Upper lobe of right lung (tissue), 1 donor: ENCODE measurements at regions not wholly inside any gene's neighbourhood (a gene's known extent, or its start where the extent isn't known, plus 50 kb on each side); places are given as distances from the start of the nearest gene placed in this dataset.

Source experiments
- ATAC-seq: fragments of 200-7000 bp; cut with Tn5 transposase; one replicate; pipeline ENCODE4 v1.9.1; 2020; ENCODE audit warnings: mild to moderate bottlenecking, moderate library complexity
- DNase-seq: peaks from one replicate; pipeline ENCODE4 v3.0.0-alpha.2; 2020
- H3K27ac ChIP-seq: fragments of 200-600 bp; one replicate; pipeline ENCODE4 v1.8.0; 2022
- H3K27me3 ChIP-seq: fragments of 200-600 bp; one replicate; pipeline ENCODE4 v1.8.0; 2022; ENCODE audit warnings: mild to moderate bottlenecking
- H3K36me3 ChIP-seq: fragments of 200-600 bp; one replicate; pipeline ENCODE4 v1.8.0; 2022
- H3K4me1 ChIP-seq: fragments of 200-600 bp; one replicate; pipeline ENCODE4 v1.8.0; 2022
- H3K4me3 ChIP-seq: fragments of 200-600 bp; one replicate; pipeline ENCODE4 v1.8.0; 2022; ENCODE audit warnings: mild to moderate bottlenecking
- H3K9me3 ChIP-seq: fragments of 200-600 bp; one replicate; pipeline ENCODE4 v1.8.0; 2022
- intact Hi-C: fragments of 100-400 bp; cut with DNase I; formaldehyde crosslinking; loops from one replicate; pipeline ENCODE4 v1.11.0; 2022
- TF ChIP-seq, protein P1 (sequence below): fragments of 200-600 bp; IDR thresholded peaks from one replicate; pipeline ENCODE4 v1.8.0; 2022; ENCODE audit warnings: antibody characterized with exemption
- donor health status: DM: no; HTN: yes; CAD: no; lungs with severe emphysema.

- Histone ChIP-seq H3K4me3 (no peak overlapping the region), H3K36me3 (no peaks in the 10 kb centered on the region), H3K27me3 (no peaks in the 10 kb centered on the region), H3K4me1 (no peaks in the 10 kb centered on the region), H3K9me3 (no peaks in the 10 kb centered on the region), H3K27ac (no peak overlapping the region)
- DNase-seq (no peak), ATAC-seq (no peak)
- intact Hi-C loops = no loop called here
- TF ChIP-seq, protein P1, sequence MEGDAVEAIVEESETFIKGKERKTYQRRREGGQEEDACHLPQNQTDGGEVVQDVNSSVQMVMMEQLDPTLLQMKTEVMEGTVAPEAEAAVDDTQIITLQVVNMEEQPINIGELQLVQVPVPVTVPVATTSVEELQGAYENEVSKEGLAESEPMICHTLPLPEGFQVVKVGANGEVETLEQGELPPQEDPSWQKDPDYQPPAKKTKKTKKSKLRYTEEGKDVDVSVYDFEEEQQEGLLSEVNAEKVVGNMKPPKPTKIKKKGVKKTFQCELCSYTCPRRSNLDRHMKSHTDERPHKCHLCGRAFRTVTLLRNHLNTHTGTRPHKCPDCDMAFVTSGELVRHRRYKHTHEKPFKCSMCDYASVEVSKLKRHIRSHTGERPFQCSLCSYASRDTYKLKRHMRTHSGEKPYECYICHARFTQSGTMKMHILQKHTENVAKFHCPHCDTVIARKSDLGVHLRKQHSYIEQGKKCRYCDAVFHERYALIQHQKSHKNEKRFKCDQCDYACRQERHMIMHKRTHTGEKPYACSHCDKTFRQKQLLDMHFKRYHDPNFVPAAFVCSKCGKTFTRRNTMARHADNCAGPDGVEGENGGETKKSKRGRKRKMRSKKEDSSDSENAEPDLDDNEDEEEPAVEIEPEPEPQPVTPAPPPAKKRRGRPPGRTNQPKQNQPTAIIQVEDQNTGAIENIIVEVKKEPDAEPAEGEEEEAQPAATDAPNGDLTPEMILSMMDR = no peak
These were observed 246.1 kb upstream of the KCNH8 start for GRCh38 chr3:18902081-18902793.

- H3K9me3 ChIP-seq = no peaks in the 10 kb centered on the region
- H3K27me3 ChIP-seq = no peaks in the 10 kb centered on the region
- intact Hi-C loops = no loop called here
- TF ChIP-seq, protein P1 = no peak
- no peaks in the 10 kb centered on the region for H3K4me1 ChIP-seq
- H3K36me3 ChIP-seq = no peaks in the 10 kb centered on the region
- no peak overlapping the region for H3K27ac ChIP-seq
- ATAC-seq (no peak), DNase-seq (no peak)
- H3K4me3 ChIP-seq = no peak overlapping the region
These were observed 246.7 kb upstream of the KCNH8 start for GRCh38 chr3:18901571-18901970.

- Histone ChIP-seq H3K4me1 (no peaks in the 10 kb centered on the region), H3K4me3 (no peak overlapping the region), H3K36me3 (no peaks in the 10 kb centered on the region), H3K27me3 (no peaks in the 10 kb centered on the region), H3K27ac (no peak overlapping the region), H3K9me3 (no peaks in the 10 kb centered on the region)
- ATAC-seq (no peak), DNase-seq (no peak)
- intact Hi-C loops = no loop called here
- TF ChIP-seq, protein P1 = no peak
These were observed 247.3 kb upstream of the KCNH8 start for GRCh38 chr3:18900994-18901393.

DNA sequence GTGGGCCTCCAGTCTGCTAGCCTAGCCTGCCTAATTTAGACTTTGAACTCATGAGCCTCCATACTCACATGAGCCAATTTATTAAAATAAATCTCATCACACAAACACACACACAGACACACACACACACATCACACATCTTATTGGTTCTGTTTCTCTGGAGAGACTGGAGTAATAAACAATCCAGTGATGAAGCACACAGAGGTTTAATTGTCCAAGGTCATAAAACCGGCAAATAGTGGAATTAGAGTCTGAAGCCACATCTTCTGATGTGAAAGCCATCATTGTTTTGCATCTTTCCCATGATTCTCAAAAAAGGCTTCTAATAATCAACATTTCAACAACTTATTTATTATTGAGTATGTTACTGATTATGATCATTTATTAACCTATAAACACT is 249.4 kb upstream of the KCNH8 start:
- H3K9me3 ChIP-seq = no peaks in the 10 kb centered on the region
- intact Hi-C loops = no loop called here
- H3K4me1 ChIP-seq = no peaks in the 10 kb centered on the region
- H3K4me3 ChIP-seq = no peak overlapping the region
- H3K27ac ChIP-seq = no peak overlapping the region
- no peaks in the 10 kb centered on the region for H3K36me3 ChIP-seq
- ATAC-seq = no peak
- no peak for DNase-seq
- H3K27me3 ChIP-seq = no peaks in the 10 kb centered on the region
- TF ChIP-seq, protein P1 = no peak

DNA sequence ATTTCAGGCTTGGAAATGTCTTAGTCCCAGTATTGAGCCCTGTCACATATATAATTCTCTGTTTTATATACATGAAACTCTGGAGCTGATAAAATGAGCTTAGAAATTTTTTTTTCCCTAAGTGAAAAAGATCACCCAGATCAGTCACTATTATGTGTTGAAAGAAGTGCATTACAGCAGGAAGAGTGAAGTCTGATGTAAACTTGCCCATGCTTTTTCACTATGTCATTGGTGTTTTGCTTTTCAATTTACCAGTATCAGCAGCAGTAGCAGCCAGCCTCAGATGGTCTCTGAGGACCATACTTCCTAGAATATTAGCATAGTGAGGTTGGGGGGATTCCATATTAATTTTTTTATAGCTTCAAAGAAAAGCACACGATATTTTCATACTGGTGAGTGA is 255.6 kb upstream of the KCNH8 start:
- no peak for ATAC-seq
- intact Hi-C loops = no loop called here
- TF ChIP-seq, protein P1 = no peak
- Histone ChIP-seq H3K4me1 (no peaks in the 10 kb centered on the region), H3K36me3 (no peaks in the 10 kb centered on the region), H3K27ac (no peak overlapping the region), H3K4me3 (no peak overlapping the region), H3K27me3 (no peaks in the 10 kb centered on the region), H3K9me3 (no peaks in the 10 kb centered on the region)
- no peak for DNase-seq

DNA sequence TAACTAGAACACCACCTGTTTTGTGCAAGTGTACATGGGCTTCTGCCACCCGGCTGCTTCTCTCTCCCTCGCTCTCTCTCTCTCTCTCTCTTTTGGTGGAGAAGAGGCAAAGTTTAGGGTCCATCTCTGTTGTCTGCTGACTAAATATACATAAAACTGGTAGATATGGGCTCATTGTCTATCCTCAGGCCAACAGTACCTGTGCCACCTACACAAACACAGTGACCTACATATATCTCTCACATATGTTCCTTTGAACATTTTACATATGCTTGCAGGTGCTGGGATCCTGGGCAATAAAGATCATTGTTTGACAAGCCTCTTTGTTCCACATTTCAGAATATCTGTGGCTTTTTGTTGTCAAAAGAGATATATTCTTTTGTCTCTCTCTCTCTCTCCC is 256.3 kb upstream of the KCNH8 start:
- Histone ChIP-seq H3K27me3 (no peaks in the 10 kb centered on the region), H3K36me3 (no peaks in the 10 kb centered on the region), H3K27ac (no peak overlapping the region), H3K9me3 (no peaks in the 10 kb centered on the region), H3K4me3 (no peak overlapping the region), H3K4me1 (no peaks in the 10 kb centered on the region)
- DNase-seq (no peak), ATAC-seq (no peak)
- TF ChIP-seq, protein P1 = no peak
- intact Hi-C loops = no loop called here
